K562 (cell line): ENCODE measurements at regions not wholly inside any gene's neighbourhood (a gene's known extent, or its start where the extent isn't known, plus 50 kb on each side); places are given as distances from the start of the nearest gene placed in this dataset.

Experiments used
- ATAC-seq: fragments of 200-7000 bp; cut with Tn5 transposase; 3 replicates; pipeline ENCODE4 v1.9.1; 2020; ENCODE audit warnings: moderate library complexity
- BruUV-seq: library from RNA; stranded (reverse); fragments of 400-500 nt; replicated peaks from 2 replicates; lab custom pipeline; 2021; lab: Mats Ljungman, UMichigan
- CTCF ChIA-PET: fragments of 300-600 bp; formaldehyde crosslinking; extraction: SDS; loops from one replicate; lab custom pipeline; 2021; ENCODE audit warnings: low intra/inter-chr PET ratio; lab: Yijun Ruan, JAX
- POLR2A ChIA-PET: fragments of 300-600, 350-650 bp; sonication (Branson Sonifier 250); formaldehyde crosslinking; extraction: SDS; loops from one replicate; lab custom pipeline; 2021; ENCODE audit warnings: antibody characterized with exemption, inconsistent platforms; lab: Yijun Ruan, JAX
- DNase-seq, 4 experiments: peaks; one replicate each; pipeline versions ENCODE4 v3.0.0 to v3.0.0-alpha.2; 2011 to 2018; ENCODE audit warnings: low spot score in 3 of 4, mixed read lengths in 3 of 4; ENCODE audit errors: extremely low read depth in 1 of 4
- FAIRE-seq: peaks from 2 replicates; lab custom pipeline; 2011; peaks lifted over from hg19 to GRCh38; lab: Jason Lieb, UNC
- H2AFZ ChIP-seq: 2 replicates; pipeline ENCODE4 v1.6.0; 2011; ENCODE audit warnings: low read depth, low read length, control low read depth, inconsistent platforms
- H3K27ac ChIP-seq: fragments of 200-600 bp; 3 replicates; pipeline ENCODE4 v1.8.0; 2011; ENCODE audit warnings: low read depth, mild to moderate bottlenecking, control low read depth, inconsistent platforms, low read length, moderate library complexity, mixed read lengths; ENCODE audit errors: extremely low read depth
- H3K27me3 ChIP-seq, 2 experiments: fragments of 300-600 bp in 1 of 2; 2 replicates in 1 of 2; 3 replicates in 1 of 2; pipeline versions ENCODE4 v1.6.0 to v1.8.0; 2011; ENCODE audit warnings: inconsistent platforms in 2 of 2, low read length in 2 of 2, mild to moderate bottlenecking in 1 of 2, mixed read lengths in 1 of 2, moderate library complexity in 1 of 2; ENCODE audit not compliant: control insufficient read depth in 2 of 2, insufficient read depth in 2 of 2
- H3K36me3 ChIP-seq: fragments of 300-600 bp; 3 replicates; pipeline ENCODE4 v1.8.0; 2011; ENCODE audit warnings: mild to moderate bottlenecking, low read length, inconsistent platforms; ENCODE audit not compliant: control insufficient read depth, insufficient read depth
- H3K4me1 ChIP-seq, 2 experiments: fragments of 200-600 bp in 1 of 2; replicated peaks in 1 of 2; 2 replicates in 1 of 2; 3 replicates in 1 of 2; pipeline versions ENCODE4 v1.5.1 to v1.8.0; 2011; ENCODE audit warnings: inconsistent platforms in 2 of 2, low read length in 2 of 2, mild to moderate bottlenecking in 1 of 2, mixed read lengths in 1 of 2, moderate library complexity in 1 of 2; ENCODE audit not compliant: control insufficient read depth in 2 of 2, insufficient read depth in 2 of 2
- H3K4me2 ChIP-seq: 2 replicates; pipeline ENCODE4 v1.6.1; 2011; ENCODE audit warnings: low read length, control low read depth, inconsistent platforms, mixed read lengths; ENCODE audit not compliant: insufficient read depth
- H3K4me3 ChIP-seq: fragments of 200-600 bp; sonication (generic), shearing (Covaris generic); 2 replicates; pipeline ENCODE4 v1.5.1; 2016; ENCODE audit warnings: control low read depth, inconsistent platforms
- H3K79me2 ChIP-seq: fragments of 200-600 bp; 3 replicates; pipeline ENCODE4 v1.8.0; 2011; ENCODE audit warnings: low read length, inconsistent platforms; ENCODE audit not compliant: control insufficient read depth, insufficient read depth
- H3K9ac ChIP-seq, 2 experiments: 2 replicates each; pipeline versions ENCODE4 v1.6.0 to v1.6.1; 2011; ENCODE audit warnings: low read depth in 2 of 2, low read length in 2 of 2, control low read depth in 1 of 2, inconsistent platforms in 1 of 2, mild to moderate bottlenecking in 1 of 2, mixed read lengths in 1 of 2; ENCODE audit not compliant: insufficient read depth in 1 of 2
- H3K9me1 ChIP-seq: one replicate; pipeline ENCODE4 v1.6.0; 2011; ENCODE audit warnings: inconsistent platforms, mild to moderate bottlenecking, low read length, moderate library complexity; ENCODE audit not compliant: control insufficient read depth, insufficient read depth
- H3K9me3 ChIP-seq: replicated peaks from 2 replicates; pipeline ENCODE4 v1.5.1; 2011; ENCODE audit warnings: low read depth, low read length, inconsistent platforms; ENCODE audit not compliant: control insufficient read depth, insufficient read depth
- H4K20me1 ChIP-seq: replicated peaks from 2 replicates; pipeline ENCODE4 v1.6.1; 2011; ENCODE audit warnings: low read length, inconsistent platforms, mixed read lengths; ENCODE audit not compliant: control insufficient read depth, insufficient read depth
- ARHGAP35 ChIP-seq: fragments of 450-650 bp; IDR thresholded peaks from 2 replicates; pipeline ENCODE4 v1.6.1; 2018; ENCODE audit not compliant: partially characterized antibody
- ASH1L ChIP-seq: fragments of 450-650 bp; IDR thresholded peaks from 2 replicates; pipeline ENCODE4 v1.6.1; 2018; ENCODE audit warnings: borderline replicate concordance, mild to moderate bottlenecking, low read depth; ENCODE audit not compliant: partially characterized antibody
- ATF2 ChIP-seq: sonication (generic); formaldehyde crosslinking; IDR thresholded peaks from 2 replicates; pipeline ENCODE4 v1.8.1; 2022; ENCODE audit warnings: missing genetic modification reagents
- CUX1 ChIP-seq: fragments of 200-800 bp; sonication (Bioruptor generic); IDR thresholded peaks from 2 replicates; pipeline ENCODE4 v1.6.1; 2016; ENCODE audit warnings: missing genetic modification characterization, missing compliant biosample characterization
- DDX20 ChIP-seq: fragments of 450-650 bp; IDR thresholded peaks from 2 replicates; pipeline ENCODE4 v1.6.1; 2016; ENCODE audit warnings: missing genetic modification characterization, low read depth, mild to moderate bottlenecking, missing compliant biosample characterization, moderate library complexity
- ERF ChIP-seq: fragments of 450-650 bp; formaldehyde crosslinking; IDR thresholded peaks from 2 replicates; pipeline ENCODE4 v1.4.0; 2020; ENCODE audit warnings: mild to moderate bottlenecking, mixed read lengths
- KDM5B ChIP-seq: fragments of 200-600 bp; sonication (generic); IDR thresholded peaks from 2 replicates; pipeline ENCODE4 v1.6.1; 2012; ENCODE audit warnings: low read depth, mild to moderate bottlenecking, moderate library complexity, low read length, control low read depth, inconsistent platforms; ENCODE audit not compliant: insufficient replicate concordance
- MYBL2 ChIP-seq, 2 experiments: fragments of 450-650 bp in 1 of 2; sonication (generic) in 1 of 2; formaldehyde crosslinking in 1 of 2; IDR thresholded peaks; 2 replicates each; pipeline versions ENCODE4 v1.6.1 to v1.8.1; 2017 to 2022; ENCODE audit warnings: borderline replicate concordance in 1 of 2, inconsistent platforms in 1 of 2, low read depth in 1 of 2, mild to moderate bottlenecking in 1 of 2, missing genetic modification reagents in 1 of 2, moderate library complexity in 1 of 2
- RBFOX2 ChIP-seq: fragments of 200-400 bp; formaldehyde crosslinking; IDR thresholded peaks from 2 replicates; pipeline ENCODE4 v1.6.1; 2017; ENCODE audit warnings: low read depth, mild to moderate bottlenecking, low read length, moderate library complexity
- SMARCB1 ChIP-seq: IDR thresholded peaks from 2 replicates; pipeline ENCODE4 v1.6.1; 2011; ENCODE audit warnings: improper control_type of control experiment, low read depth; ENCODE audit not compliant: insufficient read length
- SNRNP70 ChIP-seq: fragments of 200-400 bp; formaldehyde crosslinking; optimal IDR thresholded peaks from 2 replicates; pipeline ENCODE3; 2017; ENCODE audit warnings: low read depth, low read length
- ZBTB34 ChIP-seq: fragments of 250-450 bp; sonication (Bioruptor Pico); IDR thresholded peaks from 2 replicates; pipeline ENCODE4 v1.8.0; 2021; ENCODE audit warnings: mild to moderate bottlenecking, moderate library complexity
- ZKSCAN1 ChIP-seq: fragments of 150-350 bp; IDR thresholded peaks from 2 replicates; pipeline ENCODE4 v1.6.1; 2016; ENCODE audit warnings: low read depth, low read length
- ZNF175 ChIP-seq: fragments of 200-800 bp; sonication (Bioruptor generic); IDR thresholded peaks from 2 replicates; pipeline ENCODE4 v1.6.1; 2016; ENCODE audit warnings: low read depth, mild to moderate bottlenecking, missing genetic modification characterization, missing compliant biosample characterization
- ZNF239 ChIP-seq: fragments of 250-450 bp; sonication (Bioruptor Pico); IDR thresholded peaks from 2 replicates; pipeline ENCODE4 v1.4.0; 2020; ENCODE audit warnings: mild to moderate bottlenecking
- ZSCAN32 ChIP-seq: fragments of 450-650 bp; formaldehyde crosslinking; IDR thresholded peaks from 2 replicates; pipeline ENCODE4 v1.4.0; 2020; ENCODE audit warnings: mild to moderate bottlenecking, moderate library complexity
- in situ Hi-C: fragments of 300-500 bp; cut with MboI; formaldehyde crosslinking; loops from 4 replicates; pipeline ENCODE4 v1.15.0; 2018; ENCODE audit warnings: inconsistent platforms, mixed read lengths
- intact Hi-C: fragments of 100-400 bp; cut with micrococcal nuclease; formaldehyde crosslinking; loops from 2 replicates; pipeline ENCODE4 v1.14.2; 2022

- Histone ChIP-seq H3K4me1 (no peaks in the 10 kb centered on the region), H2AFZ (no peak overlapping the region), H3K27ac (no peak overlapping the region), H3K9me3 (no peaks in the 10 kb centered on the region), H3K36me3 (no peaks in the 10 kb centered on the region), H3K27me3 (no peaks in the 10 kb centered on the region), H3K4me3 (no peak overlapping the region), H3K9ac (no peak overlapping the region), H3K9me1 (no peaks in the 10 kb centered on the region), H3K79me2 (no peaks in the 10 kb centered on the region), H4K20me1 (no peaks in the 10 kb centered on the region), H3K4me2 (no peak overlapping the region)
- ChIA-PET CTCF (no interaction called here), POLR2A (no interaction called here)
- BruUV-seq = no TSS peak
- FAIRE-seq (no peak), DNase-seq (no peak), ATAC-seq (no peak)
- intact Hi-C loops = no loop called here
- in situ Hi-C loops = no loop called here
- TF ChIP-seq SNRNP70 (no peak), ZSCAN32 (no peak), ERF (CRISPR knock-in tag) (no peak), SMARCB1 (no peak), CUX1 (CRISPR knock-in tag) (no peak), KDM5B (no peak), ASH1L (no peak), ZBTB34 (CRISPR knock-in tag) (no peak), DDX20 (tag) (no peak), ZNF175 (CRISPR knock-in tag) (no peak), ZNF239 (CRISPR knock-in tag) (no peak), RBFOX2 (no peak), ATF2 (CRISPR knock-in tag) (no peak), ZKSCAN1 (no peak), ARHGAP35 (no peak), MYBL2 (IDR thresholded peaks at IDR 0.05; ENCODE audit: low read depth) (no peak), MYBL2 (CRISPR knock-in tag; IDR thresholded peaks at IDR 0.05; ENCODE audit: borderline replicate concordance) (no peak)
Measured at GRCh38 chr9:118238139-118238538, 533.9 kb downstream of the TLR4 start.
